ENCODE measurements at regions not wholly inside any gene's neighbourhood (a gene's known extent, or its start where the extent isn't known, plus 50 kb on each side); places are given as distances from the start of the nearest gene placed in this dataset.
"Not testable (repeated sequence)": the region's sequence is repeated elsewhere in the genome, so short reads cannot be mapped to it uniquely, and the experiment has no call there.

DNA sequence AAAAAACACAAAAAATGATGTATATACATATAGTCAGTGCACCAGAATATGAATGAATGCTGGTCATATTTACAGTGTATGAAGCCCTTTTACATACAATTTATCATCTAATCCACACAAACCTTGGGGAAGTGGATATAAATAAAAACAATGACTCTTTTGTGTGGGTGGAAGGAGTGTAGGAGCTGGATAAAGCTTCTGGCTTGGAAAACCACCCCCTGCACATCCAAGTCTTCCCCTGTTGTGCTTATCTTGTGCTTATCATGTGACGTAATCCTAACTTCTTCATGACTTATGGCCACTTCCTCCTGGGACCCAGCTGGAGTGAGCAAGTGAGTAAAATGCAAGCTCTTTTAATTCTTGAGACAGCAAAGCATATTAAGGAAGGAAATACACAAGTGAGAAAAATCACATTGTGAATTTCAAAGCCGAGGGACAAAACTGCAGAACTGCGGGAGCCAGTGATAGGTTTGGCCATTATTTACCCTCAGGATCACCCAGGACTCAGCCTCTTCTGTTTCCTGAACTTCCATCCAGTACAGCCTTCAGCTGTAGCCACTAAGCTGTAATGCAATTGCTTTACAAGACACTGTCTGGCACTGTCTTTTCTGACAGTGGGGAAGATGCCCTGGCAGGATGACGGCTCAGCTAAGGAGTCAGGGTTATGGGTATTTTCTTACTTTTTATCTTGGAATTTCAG lies 104.0 kb upstream of the PPM1J start:
- DNase-seq, result no peak

DNA sequence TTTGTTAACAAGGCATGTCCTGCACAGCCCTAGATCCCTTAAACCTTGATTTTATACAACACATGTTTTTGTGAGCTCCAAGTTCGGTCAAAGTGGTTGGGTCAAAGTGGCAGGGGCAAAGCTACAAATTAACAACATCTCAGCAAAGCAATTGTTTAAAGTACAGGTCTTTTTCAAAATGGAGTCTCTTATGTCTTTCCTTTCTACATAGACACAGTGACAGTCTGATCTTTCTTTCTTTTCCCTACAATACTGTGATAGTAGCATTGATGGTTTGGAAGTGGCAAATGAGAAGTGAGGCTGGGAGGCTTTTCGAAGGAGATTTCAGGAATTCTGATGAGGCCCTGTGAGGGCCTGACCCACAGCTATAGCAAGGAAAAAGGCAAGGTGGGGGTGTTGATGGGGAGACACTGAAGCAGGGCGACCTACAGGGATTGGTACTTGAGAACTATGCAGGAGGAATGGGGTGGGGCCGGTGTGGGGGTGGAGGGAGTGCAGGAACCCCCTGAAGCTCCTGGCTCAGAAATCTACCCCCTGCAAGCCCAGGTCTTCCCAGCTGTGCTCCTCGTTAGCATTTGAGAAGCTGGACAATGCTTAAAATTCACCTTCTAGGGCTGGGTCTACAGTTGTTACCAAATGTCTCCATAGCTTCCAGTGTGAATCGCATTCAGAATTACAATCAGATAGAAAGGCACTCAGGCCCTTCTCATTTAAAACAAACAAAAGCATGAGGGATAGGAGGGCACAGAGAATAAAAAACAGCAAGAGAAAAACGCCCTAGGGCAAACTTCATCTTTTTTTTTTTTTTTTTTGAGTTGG lies 102.6 kb upstream of the PPM1J start:
- DNase-seq, result no peak

GRCh38 chr1:112815376-112815775 lies 100.2 kb upstream of the PPM1J start:
- DNase-seq, result no peak

DNA sequence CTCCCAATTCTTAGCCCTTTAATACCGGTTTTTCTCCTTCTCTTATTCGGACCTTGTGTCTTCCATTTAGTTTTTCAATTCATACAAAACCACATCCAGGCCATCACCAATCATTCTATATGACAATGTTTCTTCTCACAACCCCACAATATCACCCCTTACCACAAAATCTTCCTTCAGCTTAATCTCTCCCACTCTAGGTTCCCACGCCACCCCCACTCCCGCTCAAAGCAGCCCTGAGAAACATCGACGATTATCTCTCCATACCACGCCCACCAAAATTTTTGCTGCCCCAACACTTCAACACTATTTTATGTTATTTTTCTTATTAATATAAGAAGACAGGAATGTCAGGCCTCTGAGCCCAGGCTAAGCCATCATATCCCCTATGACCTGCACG lies 99.5 kb upstream of the PPM1J start:
- not testable (repeated sequence) for DNase-seq

- DNase-seq, result peak; percentile 9 to 40 (median 36)
Observed at GRCh38 chr1:112808861-112809684, 93.9 kb upstream of the PPM1J start.

DNA sequence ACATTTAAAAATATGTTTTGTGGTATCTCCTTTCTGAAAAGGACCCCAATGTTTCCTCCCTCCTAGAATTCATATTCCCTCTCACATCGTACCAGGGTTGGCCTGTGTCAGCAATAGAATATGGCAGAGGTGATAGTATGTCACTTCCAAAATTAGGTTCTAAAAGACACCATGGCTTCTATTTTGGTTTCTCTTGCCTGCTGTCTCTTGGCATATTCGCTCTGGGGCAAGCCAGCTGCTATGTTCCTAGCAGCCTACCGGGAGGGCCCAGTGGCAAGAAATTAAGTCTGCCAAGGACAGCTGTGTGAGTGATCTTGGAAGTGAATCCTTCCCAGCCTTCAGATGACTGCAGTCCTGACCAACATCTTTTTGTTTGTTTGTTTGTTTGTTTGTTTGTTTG lies 92.9 kb upstream of the PPM1J start:
- DNase-seq, result no peak

GRCh38 chr1:112807117-112807516 lies 92.0 kb upstream of the PPM1J start:
- DNase-seq, result no peak

GRCh38 chr1:112806090-112806642 lies 91.0 kb upstream of the PPM1J start:
- DNase-seq, result no peak

DNA sequence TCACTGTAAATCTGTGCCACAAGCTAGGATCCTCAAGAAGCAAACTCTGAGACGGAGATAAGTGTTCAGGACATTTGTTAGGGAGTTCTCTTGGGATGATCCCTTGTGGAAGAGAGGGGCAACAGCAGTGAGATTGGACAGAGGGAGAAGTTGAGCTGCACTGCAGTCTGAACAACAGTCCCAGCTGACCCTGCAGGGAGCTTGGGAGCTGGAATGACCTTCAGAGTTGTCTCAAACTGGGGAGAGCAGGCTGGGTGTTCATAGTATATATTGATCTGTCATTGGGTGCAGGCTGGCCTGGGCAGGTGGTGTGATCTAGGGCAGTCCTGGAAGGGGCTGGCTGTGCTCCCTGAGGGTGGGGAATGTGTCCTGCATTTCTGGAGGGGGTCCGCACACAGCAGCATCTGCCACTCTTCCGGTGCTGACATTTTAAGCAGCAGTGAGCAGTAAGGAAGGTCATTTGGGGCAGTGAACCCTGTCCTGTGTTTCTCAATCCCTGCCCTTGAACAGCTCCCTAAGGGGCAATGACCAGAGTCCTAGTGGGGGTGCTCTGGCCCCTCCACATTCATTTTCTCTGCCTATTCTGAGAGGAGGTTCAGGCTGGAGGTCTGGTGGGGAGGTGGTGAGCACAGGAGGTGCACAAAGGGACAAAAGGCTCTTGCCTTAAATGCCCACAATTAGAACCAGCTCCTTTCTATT lies 90.2 kb upstream of the PPM1J start:
- DNase-seq, result no peak

- peak in 1 of 4 experiments; percentile 3 for DNase-seq
Observed at GRCh38 chr1:112803906-112804762, 89.0 kb upstream of the PPM1J start.

DNA sequence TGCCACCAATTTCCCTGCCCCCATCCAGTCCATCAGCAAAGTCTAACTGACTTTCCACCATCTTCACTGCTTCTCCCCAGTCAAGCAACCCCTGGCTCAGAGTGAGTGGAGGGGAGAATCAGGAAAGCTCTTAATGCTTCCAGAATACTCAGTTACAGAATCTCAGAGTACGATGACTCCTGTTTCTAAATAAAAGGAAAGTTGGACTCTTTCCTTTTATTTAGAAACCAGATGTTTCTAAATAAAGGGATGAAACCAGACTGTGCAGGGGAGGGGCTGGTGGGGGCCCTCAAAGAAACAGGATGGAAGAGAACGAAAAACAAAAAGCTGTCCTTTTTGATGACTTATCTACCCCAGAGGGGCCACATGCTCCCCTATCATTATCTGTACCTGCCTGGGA lies 85.2 kb upstream of the PPM1J start:
- DNase-seq, result no peak

DNA sequence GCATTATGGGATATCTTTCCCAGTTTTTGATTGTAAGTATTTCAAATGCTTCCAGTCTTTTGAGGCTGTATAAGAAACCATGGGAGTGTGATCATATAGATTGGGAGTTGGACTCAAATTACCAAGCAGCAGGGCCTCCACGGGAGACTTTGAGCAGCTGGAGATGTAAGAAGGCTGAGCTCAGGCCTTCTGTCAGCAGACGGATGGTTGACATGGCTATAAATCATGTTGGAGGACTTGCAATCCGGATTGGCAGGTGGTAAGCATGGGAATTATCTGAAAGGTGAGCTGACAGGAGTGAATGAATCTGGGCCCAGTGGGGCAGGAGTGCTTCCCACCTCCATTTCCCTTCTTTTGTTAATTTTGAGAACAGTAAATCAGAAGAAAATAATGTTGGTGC lies 83.2 kb upstream of the PPM1J start:
- DNase-seq, result no peak

DNA sequence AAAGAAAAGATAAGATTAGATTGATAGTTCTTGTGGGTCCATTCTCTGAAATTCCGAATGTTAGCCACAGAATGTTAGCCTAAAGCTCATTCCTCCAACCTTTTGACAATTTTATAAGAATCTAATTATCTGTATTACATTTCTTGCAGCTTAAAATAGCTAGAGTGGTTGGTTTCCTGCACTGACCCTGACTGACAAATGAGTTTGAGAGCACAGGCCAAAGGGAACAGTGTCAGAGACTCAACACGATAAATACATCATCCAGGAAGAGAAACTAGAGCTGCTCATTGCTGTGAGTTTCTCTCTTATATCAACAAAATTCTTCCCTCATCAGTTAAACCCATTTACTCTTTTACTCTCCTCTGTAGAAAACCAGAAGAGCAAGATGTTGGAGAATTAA lies 82.1 kb upstream of the PPM1J start:
- DNase-seq, result no peak

GRCh38 chr1:112794654-112795239 lies 79.6 kb upstream of the PPM1J start:
- DNase-seq, result no peak

- DNase-seq, result no peak
Observed at GRCh38 chr1:112793631-112794565, 78.8 kb upstream of the PPM1J start.

DNA sequence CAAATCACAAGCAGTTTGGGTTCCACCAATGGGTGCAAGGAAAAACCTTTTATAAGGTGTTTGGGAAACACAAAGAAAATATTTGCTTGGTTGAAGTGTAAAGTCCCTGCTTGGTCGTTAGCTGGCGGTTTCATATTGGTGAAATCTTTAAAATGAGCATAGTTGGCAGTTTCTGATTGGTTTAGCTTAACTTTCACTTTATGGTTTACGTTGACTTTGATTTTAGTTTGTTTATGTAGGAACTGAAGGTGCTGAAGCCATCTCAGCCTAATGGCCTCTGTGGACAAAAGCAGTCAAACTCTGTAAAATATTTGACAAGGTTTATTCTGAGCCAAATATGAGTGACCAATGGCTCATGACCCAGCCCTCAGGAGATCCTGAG lies 76.6 kb upstream of the PPM1J start:
- DNase-seq, result no peak

GRCh38 chr1:112790920-112791722 lies 76.0 kb upstream of the PPM1J start:
- no peak for DNase-seq

DNA sequence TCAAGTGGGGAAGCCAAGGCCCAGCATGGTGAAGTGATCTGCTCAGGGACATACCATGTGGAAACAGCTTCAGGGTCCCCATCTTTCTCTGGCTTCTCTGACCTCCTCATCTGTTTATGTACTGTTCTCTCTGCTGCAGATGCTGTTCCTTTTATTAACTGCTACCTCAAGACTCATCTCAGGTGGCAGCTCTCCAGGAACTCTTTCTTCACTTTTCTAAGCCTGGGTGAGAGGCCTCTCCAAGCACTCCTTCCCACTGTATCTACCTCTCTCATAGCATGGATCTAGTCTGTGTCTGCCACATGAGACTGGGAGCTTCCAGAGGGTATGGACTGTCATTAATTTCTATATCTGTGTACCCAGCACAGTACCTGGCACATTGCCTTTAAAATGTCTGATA lies 73.4 kb upstream of the PPM1J start:
- DNase-seq, result no peak

- no peak for DNase-seq
Observed at GRCh38 chr1:112788054-112788453, 72.9 kb upstream of the PPM1J start.
